CD1c-positive myeloid dendritic cell (primary cell): ENCODE measurements at regions not wholly inside any gene's neighbourhood (a gene's known extent, or its start where the extent isn't known, plus 50 kb on each side); places are given as distances from the start of the nearest gene placed in this dataset.
"Not testable (repeated sequence)": the region's sequence is repeated elsewhere in the genome, so short reads cannot be mapped to it uniquely, and the experiment has no call there.

ENCODE experiments used
- DNase-seq: peaks from one replicate; pipeline ENCODE4 v3.0.0-alpha.2; 2016; ENCODE audit errors: extremely low spot score

GRCh38 chr3:34634939-34635338, 836.5 kb downstream of the PDCD6IP start:
- no peak for DNase-seq

GRCh38 chr3:34635352-34635850, 837.0 kb downstream of the PDCD6IP start:
- DNase-seq, result no peak

- DNase-seq, result no peak
These were observed 848.6 kb downstream of the PDCD6IP start for GRCh38 chr3:34646911-34647460.

GRCh38 chr3:34650131-34650530, 851.7 kb downstream of the PDCD6IP start:
- no peak for DNase-seq

- DNase-seq, result no peak
These were observed 870.5 kb downstream of the PDCD6IP start for GRCh38 chr3:34668915-34669314.

- DNase-seq, result no peak
These were observed 871.1 kb downstream of the PDCD6IP start for GRCh38 chr3:34669490-34669889.

GRCh38 chr3:34675383-34676120, 877.1 kb downstream of the PDCD6IP start:
- DNase-seq, result no peak

- no peak for DNase-seq
These were observed 878.0 kb downstream of the PDCD6IP start for GRCh38 chr3:34676436-34676835.

GRCh38 chr3:34678575-34678974, 880.1 kb downstream of the PDCD6IP start:
- DNase-seq, result peak; percentile 2

- DNase-seq, result not testable (repeated sequence)
These were observed 880.6 kb downstream of the PDCD6IP start for GRCh38 chr3:34679055-34679454.

GRCh38 chr3:34683851-34684250, 885.4 kb downstream of the PDCD6IP start:
- peak; percentile 38 for DNase-seq

- DNase-seq, result no peak
These were observed 888.1 kb downstream of the PDCD6IP start for GRCh38 chr3:34686541-34686940.

GRCh38 chr3:34687671-34688070, 889.2 kb downstream of the PDCD6IP start:
- DNase-seq, result no peak

GRCh38 chr3:34696831-34697230, 898.4 kb downstream of the PDCD6IP start:
- DNase-seq, result no peak

- no peak for DNase-seq
These were observed 904.6 kb downstream of the PDCD6IP start for GRCh38 chr3:34703053-34703452.

GRCh38 chr3:34724916-34725499, 914.3 kb upstream of the ARPP21 start:
- DNase-seq, result no peak

GRCh38 chr3:34725774-34726173, 913.6 kb upstream of the ARPP21 start:
- DNase-seq, result no peak

- no peak for DNase-seq
These were observed 911.6 kb upstream of the ARPP21 start for GRCh38 chr3:34727700-34728099.

- no peak for DNase-seq
These were observed 897.2 kb upstream of the ARPP21 start for GRCh38 chr3:34742151-34742550.

GRCh38 chr3:34758630-34759261, 880.6 kb upstream of the ARPP21 start:
- no peak for DNase-seq

GRCh38 chr3:34777386-34777785, 861.9 kb upstream of the ARPP21 start:
- DNase-seq, result no peak

- no peak for DNase-seq
These were observed 860.2 kb upstream of the ARPP21 start for GRCh38 chr3:34779092-34779491.

GRCh38 chr3:34780294-34780693, 859.0 kb upstream of the ARPP21 start:
- DNase-seq, result no peak
